LNCaP clone FGC (cell line): ENCODE measurements at regions not wholly inside any gene's neighbourhood (a gene's known extent, or its start where the extent isn't known, plus 50 kb on each side); places are given as distances from the start of the nearest gene placed in this dataset.

Experiments used
- DNase-seq: peaks from one replicate; pipeline ENCODE4 v3.0.0-alpha.2; 2011; ENCODE audit warnings: low read depth
- H3K4me3 ChIP-seq: 2 replicates; pipeline ENCODE4 v1.5.1; 2011; ENCODE audit warnings: mild to moderate bottlenecking, low read depth, low read length, control low read depth
- CTCF ChIP-seq: IDR thresholded peaks from 2 replicates; pipeline ENCODE4 v1.5.1; 2012; ENCODE audit warnings: mild to moderate bottlenecking; ENCODE audit not compliant: control insufficient read depth, insufficient read depth; ENCODE audit errors: extremely low read depth

- no peak for TF ChIP-seq CTCF
- DNase-seq = peak; percentile 90
- H3K4me3 ChIP-seq = no peak overlapping the region
Observed at GRCh38 chr2:159863526-159864160, 65.6 kb upstream of the CD302 start.

- DNase-seq = no peak
- H3K4me3 ChIP-seq = no peak overlapping the region
- no peak for TF ChIP-seq CTCF
Observed at GRCh38 chr2:159860581-159861310, 62.7 kb upstream of the CD302 start.

DNA sequence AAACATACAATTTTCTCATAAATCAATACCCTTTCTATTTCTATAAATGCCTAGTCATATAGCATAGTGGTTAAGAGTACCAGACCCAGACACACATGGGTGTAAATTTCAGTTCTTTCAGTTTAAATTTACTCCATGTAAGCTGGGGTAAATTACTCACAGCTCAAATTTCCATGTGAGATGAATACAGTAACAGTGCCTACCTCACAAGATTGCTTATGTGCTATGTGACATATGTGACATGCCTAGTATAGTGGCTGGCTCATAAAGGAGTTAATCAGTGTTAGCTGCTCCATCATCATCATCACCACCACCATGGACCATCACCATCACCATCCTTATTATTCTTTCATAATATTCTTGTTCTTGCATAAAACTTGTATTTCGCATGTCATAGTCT is 61.6 kb upstream of the CD302 start:
- TF ChIP-seq CTCF = no peak
- H3K4me3 ChIP-seq = no peak overlapping the region
- DNase-seq = no peak

DNA sequence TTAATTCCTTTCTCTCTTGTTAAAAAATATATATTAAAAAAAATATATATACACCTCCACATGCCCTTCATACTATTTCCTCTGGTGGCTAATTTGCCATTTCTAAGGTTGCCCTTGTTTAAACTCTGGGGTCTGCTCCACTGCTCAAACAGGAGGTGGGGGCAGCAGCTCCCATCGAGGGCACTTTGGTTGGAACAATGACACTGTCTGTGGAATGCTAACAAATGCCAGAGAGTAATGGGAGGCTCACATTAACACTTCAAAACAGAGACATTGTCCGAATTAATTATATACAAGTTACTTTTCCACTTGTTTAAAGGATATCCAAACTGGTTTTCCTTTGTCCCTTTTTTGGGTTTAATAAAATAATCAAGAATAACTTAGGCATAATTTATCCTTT is 58.8 kb upstream of the CD302 start:
- TF ChIP-seq CTCF = no peak
- H3K4me3 ChIP-seq = no peak overlapping the region
- no peak for DNase-seq

GRCh38 chr2:159855557-159856061 is 57.6 kb upstream of the CD302 start:
- no peak for DNase-seq
- no peak overlapping the region for H3K4me3 ChIP-seq
- TF ChIP-seq CTCF = no peak

DNA sequence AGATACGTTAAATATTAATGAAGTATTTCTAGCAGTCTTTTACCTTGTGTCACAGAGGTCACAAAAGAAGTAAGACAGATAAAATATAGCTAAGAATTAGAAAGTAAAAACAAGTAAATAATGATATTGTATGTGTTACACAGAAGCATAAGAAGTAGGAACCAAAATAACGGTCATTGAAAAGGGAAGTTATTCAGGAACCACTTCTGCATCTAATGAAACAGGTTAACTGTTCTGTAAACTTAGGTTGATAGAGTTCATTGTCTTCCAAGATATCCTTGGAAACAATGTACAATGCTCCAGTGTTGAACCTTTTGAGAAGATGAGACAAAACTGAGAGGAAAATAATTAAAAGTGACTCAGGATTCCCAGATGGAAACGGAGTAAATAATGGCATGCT is 57.1 kb upstream of the CD302 start:
- no peak for DNase-seq
- TF ChIP-seq CTCF = no peak
- no peak overlapping the region for H3K4me3 ChIP-seq

GRCh38 chr2:159854481-159854880 is 56.5 kb upstream of the CD302 start:
- no peak for DNase-seq
- no peak overlapping the region for H3K4me3 ChIP-seq
- no peak for TF ChIP-seq CTCF
